Upper lobe of left lung (tissue), 4 donors: ENCODE measurements at regions not wholly inside any gene's neighbourhood (a gene's known extent, or its start where the extent isn't known, plus 50 kb on each side); places are given as distances from the start of the nearest gene placed in this dataset.

Experiments used
- CTCF ChIP-seq, 6 experiments: fragments of 450-650 bp in 4 of 6; fragments of 200-600 bp in 2 of 6; sonication (generic) in 2 of 6; IDR thresholded peaks; one replicate each; pipeline ENCODE4 v1.5.1; 2016 to 2019; ENCODE audit warnings: antibody characterized with exemption in 6 of 6
- POLR2A ChIP-seq, 4 donors: fragments of 450-650 bp; IDR thresholded peaks; one replicate each; pipeline ENCODE4 v1.5.1; 2016 to 2017; ENCODE audit warnings: antibody characterized with exemption in 4 of 4, mild to moderate bottlenecking in 2 of 4

- TF ChIP-seq CTCF (IDR thresholded peaks at IDR 0.05) = no peak
- no peak for TF ChIP-seq POLR2A (IDR thresholded peaks at IDR 0.05)
Observed at GRCh38 chr2:237181844-237182243, 96.2 kb downstream of the COPS8 start.
